Lung (tissue), 11 donors: ENCODE measurements at regions not wholly inside any gene's neighbourhood (a gene's known extent, or its start where the extent isn't known, plus 50 kb on each side); places are given as distances from the start of the nearest gene placed in this dataset.

Experiments used
- ATAC-seq: fragments of 200-7000 bp; cut with Tn5 transposase; one replicate; pipeline ENCODE4 v1.9.1; 2020; ENCODE audit warnings: moderate number of reproducible peaks; ENCODE audit not compliant: insufficient read depth, low FRiP score
- DNase-seq, 3 donors: peaks; one replicate each; pipeline ENCODE4 v3.0.0-alpha.2; 2013 to 2017
- H3K27ac ChIP-seq, 2 donors: one replicate each; pipeline ENCODE4 v1.5.1; 2013; ENCODE audit warnings: mild to moderate bottlenecking in 2 of 2, moderate library complexity in 2 of 2, control low read depth in 1 of 2, inconsistent platforms in 1 of 2, low read depth in 1 of 2, low read length in 1 of 2
- H3K27me3 ChIP-seq, 3 donors: one replicate each; pipeline ENCODE4 v1.5.1; 2013; ENCODE audit warnings: low read length in 2 of 3; ENCODE audit not compliant: control insufficient read depth in 3 of 3, insufficient read depth in 3 of 3
- H3K36me3 ChIP-seq, 4 donors: one replicate each; pipeline ENCODE4 v1.5.1; 2013; ENCODE audit warnings: low read length in 4 of 4, mild to moderate bottlenecking in 1 of 4, moderate library complexity in 1 of 4; ENCODE audit not compliant: control insufficient read depth in 4 of 4, insufficient read depth in 4 of 4
- H3K4me1 ChIP-seq, 5 donors: one replicate each; pipeline ENCODE4 v1.5.1; 2013; ENCODE audit warnings: low read length in 5 of 5, mild to moderate bottlenecking in 2 of 5, moderate library complexity in 1 of 5; ENCODE audit not compliant: control insufficient read depth in 5 of 5, insufficient read depth in 5 of 5
- H3K4me3 ChIP-seq: one replicate; pipeline ENCODE4 v1.5.1; 2013; ENCODE audit warnings: mild to moderate bottlenecking, control low read depth, moderate library complexity
- H3K9ac ChIP-seq, 2 donors: one replicate each; pipeline ENCODE4 v1.5.1; 2013; ENCODE audit warnings: low read length in 2 of 2, control low read depth in 1 of 2; ENCODE audit not compliant: insufficient read depth in 1 of 2
- H3K9me3 ChIP-seq, 4 donors: one replicate each; pipeline ENCODE4 v1.5.1; 2013; ENCODE audit warnings: low read length in 3 of 4, mild to moderate bottlenecking in 1 of 4, moderate library complexity in 1 of 4; ENCODE audit not compliant: control insufficient read depth in 4 of 4, insufficient read depth in 3 of 4
- WGBS, 2 donors: extraction: QIAGEN DNeasy Blood & Tissue Kit; methylation state at CpG; one replicate each; pipeline ENCODE4 v1.1.7; 2013; 5-methylcytosine and 5-hydroxymethylcytosine counted together
- TF ChIP-seq, protein P1 (sequence below): IDR thresholded peaks from 2 replicates; pipeline ENCODE4 v1.5.1; 2012; ENCODE audit warnings: mild to moderate bottlenecking; ENCODE audit errors: control extremely low read depth, extremely low read depth
- donor health status: control.
- donor health status: control.
- donor health status: Bipolar disorder and iron deficiency.
- donor health status: healthy.
- donor health status: DM: yes; HTN: yes; CAD: no.

- Histone ChIP-seq H3K9me3 (peaks cover 0 to 2% (median 0%) of the 10 kb centered on the region in 4 donors), H3K9ac (no peak overlapping the region), H3K27ac (no peak overlapping the region), H3K4me1 (no peaks in the 10 kb centered on the region), H3K36me3 (no peaks in the 10 kb centered on the region), H3K27me3 (no peaks in the 10 kb centered on the region), H3K4me3 (no peak overlapping the region)
- no peak for DNase-seq
- no peak for ATAC-seq
- TF ChIP-seq, protein P1, sequence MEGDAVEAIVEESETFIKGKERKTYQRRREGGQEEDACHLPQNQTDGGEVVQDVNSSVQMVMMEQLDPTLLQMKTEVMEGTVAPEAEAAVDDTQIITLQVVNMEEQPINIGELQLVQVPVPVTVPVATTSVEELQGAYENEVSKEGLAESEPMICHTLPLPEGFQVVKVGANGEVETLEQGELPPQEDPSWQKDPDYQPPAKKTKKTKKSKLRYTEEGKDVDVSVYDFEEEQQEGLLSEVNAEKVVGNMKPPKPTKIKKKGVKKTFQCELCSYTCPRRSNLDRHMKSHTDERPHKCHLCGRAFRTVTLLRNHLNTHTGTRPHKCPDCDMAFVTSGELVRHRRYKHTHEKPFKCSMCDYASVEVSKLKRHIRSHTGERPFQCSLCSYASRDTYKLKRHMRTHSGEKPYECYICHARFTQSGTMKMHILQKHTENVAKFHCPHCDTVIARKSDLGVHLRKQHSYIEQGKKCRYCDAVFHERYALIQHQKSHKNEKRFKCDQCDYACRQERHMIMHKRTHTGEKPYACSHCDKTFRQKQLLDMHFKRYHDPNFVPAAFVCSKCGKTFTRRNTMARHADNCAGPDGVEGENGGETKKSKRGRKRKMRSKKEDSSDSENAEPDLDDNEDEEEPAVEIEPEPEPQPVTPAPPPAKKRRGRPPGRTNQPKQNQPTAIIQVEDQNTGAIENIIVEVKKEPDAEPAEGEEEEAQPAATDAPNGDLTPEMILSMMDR, result no peak
- WGBS, 2 donors, result 63 to 81% methylated on average over 2 of the region's 2 CpGs
These were observed 359.5 kb upstream of the SPTLC3 start for GRCh38 chr20:12649234-12649633.

- DNase-seq (no peak), ATAC-seq (no peak)
- Histone ChIP-seq H3K9ac (no peak overlapping the region), H3K27ac (no peak overlapping the region), H3K27me3 (no peaks in the 10 kb centered on the region), H3K4me1 (no peaks in the 10 kb centered on the region), H3K9me3 (no peaks in the 10 kb centered on the region), H3K4me3 (no peak overlapping the region), H3K36me3 (no peaks in the 10 kb centered on the region)
- TF ChIP-seq, protein P1, result no peak
These were observed 355.1 kb upstream of the SPTLC3 start for GRCh38 chr20:12653642-12654041.

DNA sequence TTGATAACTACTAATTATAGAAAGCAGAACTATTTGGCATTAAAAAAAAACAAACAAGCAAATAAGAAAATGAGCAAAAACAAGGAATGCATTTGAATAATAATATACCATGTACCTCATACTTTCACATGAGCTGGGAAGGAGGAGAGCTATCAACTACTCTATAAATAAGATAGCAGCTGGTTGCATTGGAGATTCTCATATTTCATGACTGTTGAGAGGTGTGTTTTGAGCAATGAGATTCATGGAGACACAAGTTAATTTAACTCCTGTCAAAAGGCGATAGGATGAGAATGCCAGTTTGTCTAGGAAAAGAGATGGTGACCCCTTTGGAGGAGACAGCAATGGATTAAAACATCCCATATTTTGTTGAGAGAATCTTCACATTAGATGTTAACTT is 348.8 kb upstream of the SPTLC3 start:
- H3K9me3 ChIP-seq, result no peaks in the 10 kb centered on the region
- ATAC-seq (no peak), DNase-seq (no peak)
- H3K36me3 ChIP-seq, result no peaks in the 10 kb centered on the region
- 82 to 97% methylated on average over 1 of the region's 1 CpG for WGBS, 2 donors
- H3K4me1 ChIP-seq, result no peaks in the 10 kb centered on the region
- H3K27me3 ChIP-seq, result no peaks in the 10 kb centered on the region
- no peak overlapping the region for H3K4me3 ChIP-seq
- H3K27ac ChIP-seq, result no peak overlapping the region
- TF ChIP-seq, protein P1, result no peak
- H3K9ac ChIP-seq, result no peak overlapping the region

DNA sequence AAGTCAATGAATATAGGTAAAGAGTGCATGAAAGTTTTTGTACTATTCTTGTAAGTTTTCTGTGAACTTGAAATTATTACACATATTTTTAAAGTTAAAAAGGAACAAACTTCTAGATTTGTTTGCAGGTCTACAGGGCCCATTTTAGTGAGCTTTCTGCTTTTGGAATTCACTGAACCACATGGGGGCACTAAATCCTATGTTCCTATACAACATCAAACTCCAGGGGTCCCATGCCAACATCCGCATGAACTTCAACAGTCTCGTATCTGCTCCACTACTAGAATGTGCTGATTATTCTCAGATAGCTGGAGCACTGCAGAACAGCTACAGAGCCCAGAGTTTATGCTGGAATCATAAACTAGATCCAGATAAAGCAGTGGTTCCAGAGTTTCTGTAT is 347.9 kb upstream of the SPTLC3 start:
- DNase-seq, result peak; percentile 27 to 64 (median 28)
- H3K27ac ChIP-seq, result no peak overlapping the region
- WGBS, 2 donors, result 22 to 64% methylated on average over 2 of the region's 2 CpGs

More for the DNA sequence above, 347.9 kb upstream of the SPTLC3 start:
- H3K4me1 ChIP-seq, result no peaks in the 10 kb centered on the region
- H3K36me3 ChIP-seq, result no peaks in the 10 kb centered on the region
- H3K27me3 ChIP-seq, result no peaks in the 10 kb centered on the region
- H3K4me3 ChIP-seq, result no peak overlapping the region
- H3K9ac ChIP-seq, result no peak overlapping the region
- TF ChIP-seq, protein P1, result no peak
- ATAC-seq, result no peak
- H3K9me3 ChIP-seq, result no peaks in the 10 kb centered on the region
